GM19240 (cell line): ENCODE measurements at regions not wholly inside any gene's neighbourhood (a gene's known extent, or its start where the extent isn't known, plus 50 kb on each side); places are given as distances from the start of the nearest gene placed in this dataset.

Experiments used
- DNase-seq: peaks from one replicate; pipeline ENCODE4 v3.0.0; 2011; ENCODE audit warnings: low spot score; ENCODE audit not compliant: insufficient read length

DNA sequence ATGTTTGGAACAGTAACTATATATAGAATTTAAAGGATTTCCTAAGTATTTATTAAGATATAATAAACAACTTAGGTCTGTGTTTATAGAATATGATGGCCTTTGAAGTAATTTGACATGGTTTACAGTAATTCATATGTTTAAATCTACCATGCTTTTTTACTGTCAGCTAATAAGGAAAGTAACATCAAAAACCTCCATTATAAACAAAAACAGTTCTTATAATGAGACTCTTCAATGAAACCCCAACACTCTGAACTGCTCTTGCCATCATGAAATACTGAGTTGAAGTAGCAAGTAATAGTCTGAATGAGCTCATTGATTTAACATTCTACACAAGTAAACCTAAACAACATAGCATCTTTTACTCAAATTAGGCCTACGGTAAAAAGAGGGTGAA lies 1236.5 kb downstream of the FSTL5 start:
- no peak for DNase-seq

DNA sequence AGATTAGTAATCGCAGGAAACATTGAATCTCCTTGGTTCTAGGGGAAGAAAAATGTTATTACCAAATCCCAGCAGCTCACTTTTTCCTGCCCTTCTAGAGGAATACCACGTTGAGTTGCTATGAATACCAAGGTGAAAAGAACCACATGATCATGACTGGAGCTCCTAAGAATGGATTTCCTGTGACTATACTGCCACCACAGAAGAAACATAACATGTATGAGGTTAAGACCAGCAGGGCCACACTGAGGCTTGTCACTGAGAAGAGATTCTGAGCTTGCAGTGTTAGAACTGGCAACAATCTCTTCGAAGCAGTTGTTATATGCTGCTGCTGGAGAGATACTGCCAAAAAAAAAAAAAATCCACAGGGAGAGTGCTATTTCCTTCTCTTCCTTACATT lies 1235.3 kb downstream of the FSTL5 start:
- no peak for DNase-seq

DNA sequence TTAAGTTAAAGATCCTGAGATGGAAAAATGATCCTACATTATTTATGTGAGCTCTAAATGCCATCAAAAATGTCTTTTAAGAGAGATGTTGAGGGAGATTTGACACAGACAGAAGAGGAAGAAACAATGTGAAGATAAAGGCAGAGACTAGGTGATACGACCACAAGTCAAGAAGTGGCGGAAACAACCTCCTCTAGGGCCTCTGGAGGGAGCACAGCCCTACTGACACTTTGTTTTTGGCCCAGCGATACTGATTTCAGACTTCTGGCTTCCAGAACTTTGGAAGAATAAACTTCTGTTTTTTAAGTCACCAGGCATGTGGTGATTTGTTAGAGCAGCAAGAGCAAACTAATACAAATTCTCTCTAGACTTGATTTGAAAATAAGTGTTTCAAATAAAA lies 1216.1 kb downstream of the FSTL5 start:
- DNase-seq: no peak

DNA sequence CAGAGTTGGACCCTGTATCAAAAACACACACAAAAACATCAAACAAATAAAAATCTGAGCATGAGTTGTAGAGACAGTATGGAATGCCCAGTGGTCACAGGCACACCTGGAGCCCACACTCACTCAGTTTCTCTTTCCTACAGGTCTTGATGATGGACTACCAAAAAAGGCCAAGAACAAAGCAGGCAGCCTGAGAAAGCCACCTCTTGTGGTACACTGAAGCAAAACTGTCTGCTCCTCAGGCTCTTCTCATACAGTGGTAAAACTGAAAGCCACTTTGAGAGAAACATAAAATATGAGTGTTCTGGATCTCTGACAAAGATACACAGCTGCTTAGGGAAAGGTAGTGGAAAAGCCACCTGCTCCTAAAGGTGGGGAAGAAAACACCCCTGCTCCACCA lies 1206.9 kb downstream of the FSTL5 start:
- no peak for DNase-seq

DNA sequence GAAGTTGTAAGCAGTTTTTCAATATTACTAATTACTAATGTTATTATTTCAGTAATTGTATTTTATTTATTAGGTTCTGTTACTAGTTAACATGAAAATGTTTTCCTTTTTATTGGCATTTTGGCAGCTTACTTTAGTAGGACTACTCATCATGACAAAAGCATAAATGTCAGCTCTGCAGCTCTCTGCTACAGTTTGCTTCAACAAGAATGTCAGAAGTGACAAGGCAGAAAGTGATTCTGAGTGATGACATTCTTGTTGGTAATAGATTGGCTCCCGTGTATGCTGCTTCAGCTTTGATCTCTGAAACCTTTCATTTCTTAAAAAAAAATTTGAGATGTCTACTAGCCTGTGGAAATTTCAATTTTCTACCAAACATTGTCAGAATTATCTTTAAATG lies 1193.9 kb downstream of the FSTL5 start:
- DNase-seq: no peak

DNA sequence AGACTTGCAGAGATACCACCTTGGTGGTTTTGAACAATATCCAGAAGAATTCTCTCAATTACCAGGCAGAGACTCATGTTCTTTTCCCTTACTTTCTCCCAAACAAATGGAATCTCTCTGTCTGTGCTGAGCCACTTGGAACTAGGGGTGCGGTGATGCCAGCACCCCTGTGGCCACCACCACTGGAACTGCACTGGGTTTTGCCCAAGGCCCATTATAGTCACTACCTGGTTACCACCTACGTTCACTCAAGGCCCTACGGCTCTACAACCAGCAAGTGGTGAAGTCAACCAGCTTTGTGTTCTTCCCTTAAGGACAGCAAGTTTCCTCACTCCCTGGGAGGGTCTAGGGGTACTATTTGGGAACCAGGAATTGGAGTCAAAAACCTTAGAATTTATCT lies 1183.7 kb downstream of the FSTL5 start:
- no peak for DNase-seq

DNA sequence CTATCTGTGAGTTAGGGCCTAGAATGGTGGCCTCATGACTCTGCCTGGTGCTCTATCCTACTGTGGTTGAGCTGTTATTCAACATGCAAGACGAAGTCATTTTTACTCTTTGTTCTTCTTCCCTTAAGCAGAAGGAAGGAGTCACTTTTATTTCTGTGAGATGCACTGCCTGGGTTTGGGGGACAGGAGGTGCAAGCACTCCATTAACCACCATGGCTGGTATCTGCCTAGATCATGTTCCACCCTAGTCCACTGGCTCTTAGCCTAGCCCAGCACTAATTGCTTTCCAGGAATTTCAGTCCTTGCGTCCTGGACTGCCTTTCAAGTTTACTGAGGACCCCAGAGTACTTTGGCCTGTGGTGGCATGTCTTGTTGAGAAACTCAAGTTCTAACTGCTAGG lies 1182.7 kb downstream of the FSTL5 start:
- no peak for DNase-seq

DNA sequence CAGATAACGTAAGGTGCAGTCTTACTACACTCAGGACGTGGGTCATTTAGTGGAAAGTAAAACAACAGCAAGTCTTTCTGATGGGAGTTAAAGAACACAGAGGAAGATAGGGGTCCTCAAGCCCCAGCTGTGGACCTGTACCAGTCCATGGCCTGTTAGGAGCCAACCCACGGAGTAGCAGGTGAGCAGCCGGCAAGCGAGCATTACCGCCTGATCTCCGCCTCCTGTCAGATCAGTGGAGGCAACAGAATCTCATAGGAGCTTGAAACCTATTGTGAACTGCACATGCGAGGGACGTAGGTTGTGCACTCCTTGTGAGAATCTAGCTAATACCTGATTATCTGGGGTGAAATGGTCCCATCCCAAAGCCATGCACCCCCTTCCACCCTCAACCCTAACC lies 1180.8 kb downstream of the FSTL5 start:
- no peak for DNase-seq

DNA sequence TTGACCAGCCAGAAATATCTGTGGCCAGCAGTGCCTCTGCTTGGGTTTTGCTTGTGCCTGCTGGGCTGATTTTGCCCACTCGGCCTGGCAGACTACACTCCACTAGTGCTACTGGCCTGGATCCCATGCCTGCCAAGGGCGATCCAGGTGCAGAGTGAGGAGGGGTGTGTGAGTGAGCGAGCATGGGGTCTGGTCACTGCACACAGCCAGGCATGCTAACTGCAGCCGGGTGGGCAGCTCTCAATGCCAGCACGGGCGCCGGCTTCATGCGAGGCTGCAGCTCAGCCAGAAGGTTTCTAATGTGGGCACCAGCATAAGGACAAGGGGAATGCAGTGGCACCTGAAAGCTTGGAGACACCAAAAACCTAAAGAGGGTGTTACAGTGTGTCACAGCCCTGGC lies 1161.4 kb downstream of the FSTL5 start:
- DNase-seq: no peak

DNA sequence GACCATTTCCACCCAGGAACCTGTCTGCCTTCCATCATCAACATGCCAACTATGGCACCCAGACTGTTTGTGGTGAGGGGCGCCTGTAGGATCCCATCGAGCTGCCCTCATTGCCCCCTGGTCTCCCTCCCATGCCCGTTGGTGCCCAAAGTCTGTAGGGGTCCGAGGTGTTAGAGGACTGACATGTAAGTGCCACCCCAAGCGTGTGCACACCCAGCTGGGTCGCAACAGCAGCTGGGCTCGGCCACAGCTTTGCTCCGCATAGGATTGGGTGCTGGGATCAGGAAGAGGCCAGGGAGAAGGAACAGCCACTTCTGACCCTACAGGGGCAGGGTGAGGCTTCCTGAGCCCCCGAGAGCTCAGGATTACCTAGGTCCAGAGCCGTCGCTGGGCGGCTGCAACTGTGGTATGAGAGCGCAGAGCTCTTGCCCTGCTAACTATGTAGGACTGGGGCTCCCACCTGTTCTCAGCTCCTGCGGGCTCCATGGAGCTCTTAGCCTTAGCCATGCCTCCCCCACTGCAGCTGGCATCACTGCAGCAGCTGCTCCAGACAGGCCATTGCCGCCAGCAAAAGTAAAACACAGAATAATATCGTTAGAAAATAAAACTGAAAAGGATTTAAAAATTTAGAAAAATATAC lies 1160.3 kb downstream of the FSTL5 start:
- no peak for DNase-seq

DNA sequence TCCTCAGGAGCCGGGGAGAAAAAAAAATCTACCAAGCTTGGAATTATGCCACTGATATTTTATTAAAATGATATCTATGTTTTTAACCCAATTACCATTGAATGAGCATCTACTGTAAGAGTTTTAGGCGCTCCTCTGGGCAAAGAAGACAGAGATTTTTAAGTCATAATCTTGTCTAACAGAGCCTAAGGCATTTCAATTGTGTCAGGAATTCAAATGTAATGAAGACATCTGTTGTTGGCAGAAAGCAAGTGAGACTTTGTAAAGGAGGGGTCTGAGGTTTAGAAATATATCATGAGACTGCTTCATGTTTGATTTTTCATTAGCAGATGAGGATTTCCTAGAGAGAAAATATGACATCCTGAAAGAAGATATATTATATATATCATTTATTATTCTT lies 1158.1 kb downstream of the FSTL5 start:
- no peak for DNase-seq

DNA sequence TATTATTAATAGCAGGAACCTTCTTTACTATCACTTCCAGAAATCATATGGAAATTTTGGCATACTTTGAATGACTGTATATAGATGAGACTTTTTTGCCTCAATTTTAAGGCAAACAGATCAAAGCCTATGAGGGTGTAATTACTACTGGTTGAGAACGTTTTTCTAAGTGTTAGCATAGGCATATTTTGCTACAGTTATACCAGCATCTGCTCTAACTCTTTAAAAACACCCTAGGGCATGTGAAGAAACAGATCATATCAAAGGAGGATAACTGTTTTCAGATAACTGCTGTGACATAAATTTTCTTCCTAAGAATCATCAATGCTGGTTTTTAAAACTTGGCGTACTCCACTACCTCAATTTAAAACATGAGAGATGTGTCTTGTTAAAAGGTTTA lies 1155.3 kb downstream of the FSTL5 start:
- no peak for DNase-seq

DNA sequence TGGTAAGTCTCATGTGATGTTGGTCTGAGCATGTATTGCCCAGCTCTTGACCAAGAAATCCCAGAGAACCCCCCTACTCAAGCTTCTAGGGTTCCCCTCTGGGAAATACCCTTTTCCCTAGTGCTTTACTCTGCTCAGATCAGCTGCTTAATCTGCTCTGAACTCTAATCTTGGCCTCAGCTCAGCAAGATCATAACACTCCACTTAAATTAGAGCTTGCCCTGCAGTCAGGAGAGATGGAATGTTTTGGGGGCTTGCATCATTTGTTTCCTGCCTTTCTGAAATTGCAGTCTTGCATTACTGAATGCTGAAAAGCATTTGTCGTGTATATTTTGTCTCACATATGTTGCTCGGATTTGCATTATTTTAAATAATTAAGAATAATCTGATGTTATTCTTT lies 1153.6 kb downstream of the FSTL5 start:
- no peak for DNase-seq
